ENCODE measurements at regions not wholly inside any gene's neighbourhood (a gene's known extent, or its start where the extent isn't known, plus 50 kb on each side); places are given as distances from the start of the nearest gene placed in this dataset.

GRCh38 chr2:140067661-140068060, 1287.5 kb upstream of the NXPH2 start:
- H3K4me3 ChIP-seq (ENCODE audit: low read depth, low read length), result no peak overlapping the region
- no peak for DNase-seq (ENCODE audit: low read depth)
- no peak for TF ChIP-seq CTCF (IDR thresholded peaks at IDR 0.05; ENCODE audit: insufficient read depth, low read depth, low read length)

GRCh38 chr2:140064243-140064642, 1284.1 kb upstream of the NXPH2 start:
- TF ChIP-seq CTCF (IDR thresholded peaks at IDR 0.05; ENCODE audit: insufficient read depth, low read depth, low read length), result no peak
- no peak overlapping the region for H3K4me3 ChIP-seq (ENCODE audit: low read depth, low read length)
- no peak for DNase-seq (ENCODE audit: low read depth)

GRCh38 chr2:140063356-140063755, 1283.2 kb upstream of the NXPH2 start:
- H3K4me3 ChIP-seq (ENCODE audit: low read depth, low read length), result no peak overlapping the region
- TF ChIP-seq CTCF (IDR thresholded peaks at IDR 0.05; ENCODE audit: insufficient read depth, low read depth, low read length), result no peak
- no peak for DNase-seq (ENCODE audit: low read depth)

- DNase-seq (ENCODE audit: low read depth), result no peak
- TF ChIP-seq CTCF (IDR thresholded peaks at IDR 0.05; ENCODE audit: insufficient read depth, low read depth, low read length), result no peak
- H3K4me3 ChIP-seq (ENCODE audit: low read depth, low read length), result no peak overlapping the region
Observed at GRCh38 chr2:140061240-140061639, 1281.0 kb upstream of the NXPH2 start.

GRCh38 chr2:140057928-140058327, 1277.7 kb upstream of the NXPH2 start:
- TF ChIP-seq CTCF (IDR thresholded peaks at IDR 0.05; ENCODE audit: insufficient read depth, low read depth, low read length), result no peak
- no peak for DNase-seq (ENCODE audit: low read depth)
- H3K4me3 ChIP-seq (ENCODE audit: low read depth, low read length), result no peak overlapping the region

- TF ChIP-seq CTCF (IDR thresholded peaks at IDR 0.05; ENCODE audit: insufficient read depth, low read depth, low read length), result no peak
- no peak for DNase-seq (ENCODE audit: low read depth)
Observed at GRCh38 chr2:140041811-140042210, 1261.6 kb upstream of the NXPH2 start.

GRCh38 chr2:140041239-140041638, 1261.0 kb upstream of the NXPH2 start:
- DNase-seq (ENCODE audit: low read depth), result no peak
- H3K4me3 ChIP-seq (ENCODE audit: low read depth, low read length), result no peak overlapping the region
- no peak for TF ChIP-seq CTCF (IDR thresholded peaks at IDR 0.05; ENCODE audit: insufficient read depth, low read depth, low read length)

More at GRCh38 chr2:140041811-140042210, 1261.6 kb upstream of the NXPH2 start:
- no peak overlapping the region for H3K4me3 ChIP-seq (ENCODE audit: low read depth, low read length)
